Bronchial epithelial cell (primary cell): ENCODE measurements at regions not wholly inside any gene's neighbourhood (a gene's known extent, or its start where the extent isn't known, plus 50 kb on each side); places are given as distances from the start of the nearest gene placed in this dataset.

Experiments
- DNase-seq: peaks from one replicate; pipeline ENCODE4 v3.0.0-alpha.2; 2010; ENCODE audit warnings: low read depth
- FAIRE-seq: peaks from 2 replicates; lab custom pipeline; 2011; peaks lifted over from hg19 to GRCh38; lab: Jason Lieb, UNC
- H3K27me3 ChIP-seq: 2 replicates; pipeline ENCODE4 v1.5.1; 2011; ENCODE audit warnings: low read length; ENCODE audit not compliant: control insufficient read depth, insufficient read depth
- H3K36me3 ChIP-seq: 2 replicates; pipeline ENCODE4 v1.5.1; 2011; ENCODE audit warnings: low read length; ENCODE audit not compliant: control insufficient read depth, insufficient read depth
- H3K4me3 ChIP-seq: 2 replicates; pipeline ENCODE4 v1.5.1; 2011; ENCODE audit warnings: mild to moderate bottlenecking, low read depth, low read length, control low read depth
- TF ChIP-seq, protein P1 (sequence below): IDR thresholded peaks from 2 replicates; pipeline ENCODE4 v1.5.1; 2011; ENCODE audit warnings: mild to moderate bottlenecking, moderate library complexity, low read length, control low read depth, inconsistent platforms; ENCODE audit not compliant: insufficient read depth, severe bottlenecking

DNA sequence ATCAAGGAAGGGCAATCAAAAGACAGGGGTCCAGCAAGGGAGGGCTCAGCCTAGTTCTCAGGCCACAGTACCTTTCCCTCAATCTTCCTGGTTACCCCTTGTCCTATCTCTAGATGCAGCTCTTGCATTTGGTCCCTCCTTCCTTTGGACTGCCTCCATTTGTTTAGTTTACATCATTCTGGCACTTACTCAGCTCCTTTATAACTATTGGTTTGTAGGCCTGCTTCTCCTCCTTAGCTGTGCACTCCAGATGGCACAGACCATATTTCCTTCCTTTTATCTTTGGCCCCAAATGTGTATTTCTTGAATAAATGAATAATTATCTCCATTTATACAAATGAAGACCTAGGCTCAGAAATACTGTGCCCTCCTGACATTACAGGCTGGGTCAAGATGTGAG lies 92.3 kb upstream of the AMOTL1 start:
- DNase-seq (peak; percentile 41), FAIRE-seq (no peak)
- Histone ChIP-seq H3K36me3 (no peaks in the 10 kb centered on the region), H3K27me3 (no peaks in the 10 kb centered on the region), H3K4me3 (no peak overlapping the region)
- TF ChIP-seq, protein P1, sequence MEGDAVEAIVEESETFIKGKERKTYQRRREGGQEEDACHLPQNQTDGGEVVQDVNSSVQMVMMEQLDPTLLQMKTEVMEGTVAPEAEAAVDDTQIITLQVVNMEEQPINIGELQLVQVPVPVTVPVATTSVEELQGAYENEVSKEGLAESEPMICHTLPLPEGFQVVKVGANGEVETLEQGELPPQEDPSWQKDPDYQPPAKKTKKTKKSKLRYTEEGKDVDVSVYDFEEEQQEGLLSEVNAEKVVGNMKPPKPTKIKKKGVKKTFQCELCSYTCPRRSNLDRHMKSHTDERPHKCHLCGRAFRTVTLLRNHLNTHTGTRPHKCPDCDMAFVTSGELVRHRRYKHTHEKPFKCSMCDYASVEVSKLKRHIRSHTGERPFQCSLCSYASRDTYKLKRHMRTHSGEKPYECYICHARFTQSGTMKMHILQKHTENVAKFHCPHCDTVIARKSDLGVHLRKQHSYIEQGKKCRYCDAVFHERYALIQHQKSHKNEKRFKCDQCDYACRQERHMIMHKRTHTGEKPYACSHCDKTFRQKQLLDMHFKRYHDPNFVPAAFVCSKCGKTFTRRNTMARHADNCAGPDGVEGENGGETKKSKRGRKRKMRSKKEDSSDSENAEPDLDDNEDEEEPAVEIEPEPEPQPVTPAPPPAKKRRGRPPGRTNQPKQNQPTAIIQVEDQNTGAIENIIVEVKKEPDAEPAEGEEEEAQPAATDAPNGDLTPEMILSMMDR: no peak

DNA sequence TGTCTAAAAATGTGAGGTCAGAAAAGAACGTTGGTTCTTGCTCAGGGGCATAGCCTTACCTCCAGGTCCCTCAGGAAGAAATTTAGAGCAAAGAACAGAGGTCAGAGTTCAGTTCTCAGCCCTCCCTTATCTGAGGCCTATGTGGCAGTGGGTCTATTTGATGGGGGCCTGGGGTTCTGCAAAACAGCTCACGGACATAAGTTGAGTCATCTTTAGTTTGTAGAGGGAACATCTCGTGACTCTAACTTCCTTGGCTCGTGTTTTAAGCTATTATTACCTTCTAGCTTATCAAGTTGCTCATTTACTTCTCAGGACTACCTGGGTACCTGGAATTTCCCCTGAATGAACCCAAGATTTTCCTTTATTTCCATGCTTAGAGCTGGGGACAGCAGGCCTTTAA lies 91.3 kb upstream of the AMOTL1 start:
- FAIRE-seq (no peak), DNase-seq (peak; percentile 58)
- H3K36me3 ChIP-seq: no peaks in the 10 kb centered on the region
- H3K27me3 ChIP-seq: no peaks in the 10 kb centered on the region
- TF ChIP-seq, protein P1: no peak
- H3K4me3 ChIP-seq: no peak overlapping the region

DNA sequence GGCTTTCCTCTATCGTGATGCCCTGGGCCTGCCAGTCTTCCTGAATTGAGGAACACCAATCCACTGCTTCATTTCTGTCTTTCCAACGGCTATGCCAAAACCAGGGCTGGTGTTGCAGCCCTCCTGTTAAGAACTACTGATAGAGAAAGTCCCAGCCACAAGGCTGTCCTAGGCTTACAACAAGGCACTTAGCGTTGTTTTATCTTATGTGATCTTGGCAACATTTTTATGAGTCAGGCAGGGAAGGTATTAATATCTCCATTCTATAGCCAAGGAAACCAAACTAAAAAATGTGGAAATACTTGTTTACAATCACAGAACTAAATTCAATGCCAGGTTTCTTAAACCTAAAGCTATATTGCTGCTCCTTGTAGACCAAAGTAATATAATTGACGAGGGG lies 89.9 kb upstream of the AMOTL1 start:
- peak; percentile 91 for DNase-seq
- no peak overlapping the region for H3K4me3 ChIP-seq
- FAIRE-seq: no peak
- no peaks in the 10 kb centered on the region for H3K36me3 ChIP-seq
- TF ChIP-seq, protein P1: no peak
- no peaks in the 10 kb centered on the region for H3K27me3 ChIP-seq

GRCh38 chr11:94678901-94679300 lies 89.3 kb upstream of the AMOTL1 start:
- no peaks in the 10 kb centered on the region for H3K36me3 ChIP-seq
- H3K27me3 ChIP-seq: no peaks in the 10 kb centered on the region
- H3K4me3 ChIP-seq: no peak overlapping the region
- FAIRE-seq (no peak), DNase-seq (peak; percentile 84)
- TF ChIP-seq, protein P1: no peak

GRCh38 chr11:94680426-94680825 lies 87.7 kb upstream of the AMOTL1 start:
- Histone ChIP-seq H3K4me3 (no peak overlapping the region), H3K36me3 (no peaks in the 10 kb centered on the region), H3K27me3 (no peaks in the 10 kb centered on the region)
- TF ChIP-seq, protein P1: no peak
- no peak for DNase-seq
- no peak for FAIRE-seq

DNA sequence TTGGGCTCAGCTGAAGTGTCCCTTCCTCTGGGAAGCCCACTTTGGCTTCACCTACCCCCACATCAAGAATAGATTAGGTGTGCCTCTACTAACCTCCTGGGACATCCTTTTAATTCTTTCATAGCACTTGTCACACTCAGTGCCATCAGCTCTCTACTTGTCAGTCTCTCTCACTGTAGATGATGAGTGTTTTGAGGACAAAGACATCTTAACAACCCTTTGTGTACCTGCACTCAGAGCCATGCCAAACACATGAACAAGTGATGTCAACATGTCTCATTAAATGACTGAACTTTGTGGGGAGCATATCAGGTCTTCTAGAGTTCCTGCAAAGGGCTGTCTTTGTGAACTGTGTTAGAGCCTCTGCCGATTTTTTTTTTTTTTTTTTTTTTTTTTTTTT lies 87.0 kb upstream of the AMOTL1 start:
- TF ChIP-seq, protein P1: no peak
- H3K27me3 ChIP-seq: no peaks in the 10 kb centered on the region
- H3K4me3 ChIP-seq: no peak overlapping the region
- H3K36me3 ChIP-seq: no peaks in the 10 kb centered on the region
- FAIRE-seq (no peak), DNase-seq (no peak)
